Heart right ventricle (tissue), 16 donors: ENCODE measurements at regions not wholly inside any gene's neighbourhood (a gene's known extent, or its start where the extent isn't known, plus 50 kb on each side); places are given as distances from the start of the nearest gene placed in this dataset.
"Not testable (repeated sequence)": the region's sequence is repeated elsewhere in the genome, so short reads cannot be mapped to it uniquely, and the experiment has no call there.

Source experiments
- ATAC-seq, 8 donors: fragments of 200-7000 bp; cut with Tn5 transposase; one replicate each; pipeline ENCODE4 v1.9.1; 2020; ENCODE audit warnings: mild to moderate bottlenecking in 8 of 8, moderate library complexity in 8 of 8, moderate number of reproducible peaks in 1 of 8
- DNase-seq, 2 donors: peaks; one replicate each; pipeline ENCODE4 v3.0.0-alpha.2; 2020
- H3K27ac ChIP-seq, 10 donors: fragments of 200-600 bp; sonication (generic) in 2 of 10; one replicate each; pipeline versions ENCODE4 v1.5.0 to v1.8.0; 2020 to 2022; ENCODE audit warnings: mild to moderate bottlenecking in 3 of 10
- H3K27me3 ChIP-seq, 7 donors: fragments of 200-600 bp; one replicate each; pipeline ENCODE4 v1.8.0; 2021 to 2022; ENCODE audit warnings: mild to moderate bottlenecking in 2 of 7
- H3K36me3 ChIP-seq, 9 donors: fragments of 200-600 bp; sonication (generic) in 1 of 9; one replicate each; pipeline versions ENCODE4 v1.5.0 to v1.8.0; 2020 to 2022; ENCODE audit warnings: mild to moderate bottlenecking in 2 of 9
- H3K4me1 ChIP-seq, 9 donors: fragments of 200-600 bp; sonication (generic) in 1 of 9; one replicate each; pipeline versions ENCODE4 v1.5.0 to v1.8.0; 2020 to 2022; ENCODE audit warnings: mild to moderate bottlenecking in 4 of 9
- H3K4me3 ChIP-seq, 10 donors: fragments of 200-600 bp; sonication (generic) in 2 of 10; one replicate each; pipeline versions ENCODE4 v1.5.0 to v1.8.0; 2020 to 2022; ENCODE audit warnings: mild to moderate bottlenecking in 7 of 10, moderate library complexity in 2 of 10
- H3K9me3 ChIP-seq, 11 donors: fragments of 200-600 bp in 10 of 11; sonication (generic) in 2 of 11; one replicate each; pipeline versions ENCODE4 v1.5.0 to v1.8.0; 2013 to 2022; ENCODE audit warnings: mild to moderate bottlenecking in 2 of 11, control low read depth in 1 of 11, moderate library complexity in 1 of 11
- WGBS, 2 donors: extraction: QIAGEN DNeasy Blood & Tissue Kit; methylation state at CpG; one replicate each; pipeline ENCODE4 v1.1.7; 2013; ENCODE audit warnings: inconsistent platforms in 1 of 2; 5-methylcytosine and 5-hydroxymethylcytosine counted together
- intact Hi-C, 10 donors: fragments of 100-400 bp; cut with DNase I; formaldehyde crosslinking; loops; one replicate each; pipeline versions ENCODE4 v1.11.1 to v1.14.2; 2022
- donor health status: Arrhythmogenic right ventricular cardiomyopathy.
- donor health status: ischemic (EF 13 %, LVEDD 7.1; RV severe dilation, severe dysfunction).
- donor health status: healthy with polysubstance abuse.
- donor health status: DM: no; HTN: yes; CAD: no.
- donor health status: DM: no; HTN: no; CAD: no.
- donor health status: ischemic (EF 25% LVEDD 6.9; RV normal size, moderate dysfunction).
- donor health status: ischemic (EF 25% LVEDD 5.7; RV mildly dilated, moderate dysfunction).
- donor health status: healthy.
- donor health status: DM: yes; HTN: yes; CAD: no.
- donor health status: Ischemic cardiomyopathy.
- donor health status: ischemic (EF 35%, LVEDD 5.7; RV mildly dilated, moderate dysfunction).
- donor health status: nonischemic (EF 11% LVEDD 7.7; RV severe dilation, severe dysfunction).
- donor health status: DM: yes; HTN: yes; CAD: no.
- donor health status: PGD.
- donor health status: ischemic (EF 29% LVEDD 5.4; RV normal size, mild dysfunction).
- donor health status: nonischemic (EF 23%, LVEDD 6.1; RV moderate dilation, normal function).

GRCh38 chrY:18078452-18078851 is 52.9 kb downstream of the CDY2A start:
- intact Hi-C loops, H3K36me3 ChIP-seq, H3K9me3 ChIP-seq, H3K4me3 ChIP-seq, H3K27me3 ChIP-seq, H3K27ac ChIP-seq, H3K4me1 ChIP-seq, ATAC-seq, DNase-seq: not testable (repeated sequence)
- no CpG with 5 or more reads among the region's 5 CpGs for WGBS, 2 donors

- not testable (repeated sequence) for H3K4me3 ChIP-seq, ATAC-seq
Measured at GRCh38 chrY:18085910-18086309, 60.3 kb downstream of the CDY2A start.

GRCh38 chrY:18086361-18086977 is 60.9 kb downstream of the CDY2A start:
- ATAC-seq, H3K4me1 ChIP-seq, H3K27ac ChIP-seq, H3K27me3 ChIP-seq, DNase-seq, H3K9me3 ChIP-seq, H3K36me3 ChIP-seq, H3K4me3 ChIP-seq, intact Hi-C loops: not testable (repeated sequence)
- WGBS, 2 donors = no CpG with 5 or more reads among the region's 3 CpGs

More at GRCh38 chrY:18085910-18086309, 60.3 kb downstream of the CDY2A start:
- H3K4me1 ChIP-seq, intact Hi-C loops, H3K27me3 ChIP-seq, H3K9me3 ChIP-seq, H3K27ac ChIP-seq, DNase-seq, H3K36me3 ChIP-seq: not testable (repeated sequence)
- WGBS, 2 donors = no CpG with 5 or more reads among the region's 4 CpGs

GRCh38 chrY:18087943-18088655 is 62.5 kb downstream of the CDY2A start:
- intact Hi-C loops, ATAC-seq, H3K4me1 ChIP-seq, H3K9me3 ChIP-seq, H3K4me3 ChIP-seq, DNase-seq, H3K36me3 ChIP-seq, H3K27me3 ChIP-seq, H3K27ac ChIP-seq: not testable (repeated sequence)
- WGBS, 2 donors = no CpG with 5 or more reads among the region's 5 CpGs

GRCh38 chrY:18092952-18093351 is 67.4 kb downstream of the CDY2A start:
- DNase-seq, intact Hi-C loops, H3K27me3 ChIP-seq, ATAC-seq, H3K9me3 ChIP-seq, H3K4me3 ChIP-seq, H3K27ac ChIP-seq, H3K4me1 ChIP-seq, H3K36me3 ChIP-seq: not testable (repeated sequence)
- no CpG with 5 or more reads among the region's 3 CpGs for WGBS, 2 donors

GRCh38 chrY:18105691-18106090 is 80.1 kb downstream of the CDY2A start:
- H3K4me1 ChIP-seq, intact Hi-C loops, H3K9me3 ChIP-seq, H3K27ac ChIP-seq, DNase-seq, ATAC-seq, H3K27me3 ChIP-seq, H3K4me3 ChIP-seq, H3K36me3 ChIP-seq: not testable (repeated sequence)
- WGBS, 2 donors = no CpG with 5 or more reads among the region's 2 CpGs

- H3K27me3 ChIP-seq, H3K4me1 ChIP-seq, H3K36me3 ChIP-seq, intact Hi-C loops, ATAC-seq, DNase-seq, H3K27ac ChIP-seq, H3K4me3 ChIP-seq, H3K9me3 ChIP-seq: not testable (repeated sequence)
- WGBS, 2 donors = no CpG with 5 or more reads among the region's 2 CpGs
Measured at GRCh38 chrY:18118388-18118787, 92.8 kb downstream of the CDY2A start.

- H3K27ac ChIP-seq, H3K4me3 ChIP-seq, intact Hi-C loops, H3K36me3 ChIP-seq, H3K4me1 ChIP-seq, H3K27me3 ChIP-seq, DNase-seq, H3K9me3 ChIP-seq, ATAC-seq: not testable (repeated sequence)
- no CpG with 5 or more reads among the region's 3 CpGs for WGBS, 2 donors
Measured at GRCh38 chrY:18137718-18138117, 112.1 kb downstream of the CDY2A start.

- H3K27ac ChIP-seq, DNase-seq, H3K4me3 ChIP-seq, H3K36me3 ChIP-seq, H3K4me1 ChIP-seq, H3K27me3 ChIP-seq, H3K9me3 ChIP-seq, intact Hi-C loops, ATAC-seq: not testable (repeated sequence)
- no CpG with 5 or more reads among the region's 6 CpGs for whole genome bisulfite sequencing, 2 donors
Measured at GRCh38 chrY:18139311-18140007, 113.9 kb downstream of the CDY2A start.

- DNase-seq, H3K27ac ChIP-seq, intact Hi-C loops, H3K9me3 ChIP-seq, H3K27me3 ChIP-seq, ATAC-seq, H3K4me1 ChIP-seq, H3K36me3 ChIP-seq, H3K4me3 ChIP-seq: not testable (repeated sequence)
Measured at GRCh38 chrY:18146417-18146816, 120.8 kb downstream of the CDY2A start.

GRCh38 chrY:18152626-18153025 is 127.0 kb downstream of the CDY2A start:
- ATAC-seq, H3K36me3 ChIP-seq, H3K4me1 ChIP-seq, DNase-seq, H3K27ac ChIP-seq, H3K9me3 ChIP-seq, H3K4me3 ChIP-seq, H3K27me3 ChIP-seq, intact Hi-C loops: not testable (repeated sequence)
- WGBS, 2 donors = no CpG with 5 or more reads among the region's 9 CpGs
